HG03064 (cell line): ENCODE measurements at regions not wholly inside any gene's neighbourhood (a gene's known extent, or its start where the extent isn't known, plus 50 kb on each side); places are given as distances from the start of the nearest gene placed in this dataset.
"Not testable (repeated sequence)": the region's sequence is repeated elsewhere in the genome, so short reads cannot be mapped to it uniquely, and the experiment has no call there.

Experiments
- ATAC-seq: cut with Tn5 transposase; IDR thresholded peaks from one replicate; pipeline ENCODE4 v1.9.1; 2021; ENCODE audit warnings: low read depth; ENCODE audit not compliant: unreplicated experiment

GRCh38 chr13:84192125-84192524 lies 309.9 kb upstream of the SLITRK1 start:
- no peak for ATAC-seq

GRCh38 chr13:84191139-84191538 lies 308.9 kb upstream of the SLITRK1 start:
- no peak for ATAC-seq

GRCh38 chr13:84187626-84188025 lies 305.4 kb upstream of the SLITRK1 start:
- no peak for ATAC-seq

GRCh38 chr13:84139561-84140158 lies 257.4 kb upstream of the SLITRK1 start:
- ATAC-seq: no peak

- ATAC-seq: peak; percentile 98
Measured at GRCh38 chr13:84137292-84137691, 255.0 kb upstream of the SLITRK1 start.

- no peak for ATAC-seq
Measured at GRCh38 chr13:84136582-84136981, 254.3 kb upstream of the SLITRK1 start.

GRCh38 chr13:84132491-84132890 lies 250.2 kb upstream of the SLITRK1 start:
- ATAC-seq: no peak

GRCh38 chr13:84131249-84131648 lies 249.0 kb upstream of the SLITRK1 start:
- no peak for ATAC-seq

GRCh38 chr13:84130495-84131114 lies 248.3 kb upstream of the SLITRK1 start:
- ATAC-seq: no peak

- ATAC-seq: no peak
Measured at GRCh38 chr13:84129966-84130365, 247.7 kb upstream of the SLITRK1 start.

- ATAC-seq: no peak
Measured at GRCh38 chr13:84127597-84128128, 245.4 kb upstream of the SLITRK1 start.

GRCh38 chr13:84126671-84127171 lies 244.4 kb upstream of the SLITRK1 start:
- no peak for ATAC-seq

- no peak for ATAC-seq
Measured at GRCh38 chr13:84121456-84121855, 239.2 kb upstream of the SLITRK1 start.

- no peak for ATAC-seq
Measured at GRCh38 chr13:84118839-84119409, 236.7 kb upstream of the SLITRK1 start.

- no peak for ATAC-seq
Measured at GRCh38 chr13:84098273-84098672, 216.0 kb upstream of the SLITRK1 start.

GRCh38 chr13:84097148-84097547 lies 214.9 kb upstream of the SLITRK1 start:
- no peak for ATAC-seq

- ATAC-seq: no peak
Measured at GRCh38 chr13:84096216-84096615, 213.9 kb upstream of the SLITRK1 start.

GRCh38 chr13:84088996-84089395 lies 206.7 kb upstream of the SLITRK1 start:
- ATAC-seq: no peak

GRCh38 chr13:84086847-84087162 lies 204.5 kb upstream of the SLITRK1 start:
- ATAC-seq: no peak

GRCh38 chr13:84086098-84086846 lies 204.0 kb upstream of the SLITRK1 start:
- ATAC-seq: not testable (repeated sequence)

- ATAC-seq: no peak
Measured at GRCh38 chr13:84082462-84082861, 200.2 kb upstream of the SLITRK1 start.
